22Rv1 (cell line): ENCODE measurements at regions not wholly inside any gene's neighbourhood (a gene's known extent, or its start where the extent isn't known, plus 50 kb on each side); places are given as distances from the start of the nearest gene placed in this dataset.
"Not testable (repeated sequence)": the region's sequence is repeated elsewhere in the genome, so short reads cannot be mapped to it uniquely, and the experiment has no call there.

Experiments used
- H3K27ac ChIP-seq: fragments of 450-650 bp; 2 replicates; pipeline ENCODE4 v1.5.1; 2017
- CTCF ChIP-seq: fragments of 450-650 bp; IDR thresholded peaks from 2 replicates; pipeline ENCODE4 v1.5.1; 2017; ENCODE audit warnings: mild to moderate bottlenecking
- ZFX ChIP-seq: fragments of 450-650 bp; IDR thresholded peaks from 2 replicates; pipeline ENCODE4 v1.6.1; 2017; ENCODE audit warnings: antibody characterized with exemption, borderline replicate concordance

- TF ChIP-seq CTCF: peak; percentile 85
- no peak for TF ChIP-seq ZFX
Observed at GRCh38 chr14:37874429-37875109, 279.1 kb downstream of the TTC6 start.

DNA sequence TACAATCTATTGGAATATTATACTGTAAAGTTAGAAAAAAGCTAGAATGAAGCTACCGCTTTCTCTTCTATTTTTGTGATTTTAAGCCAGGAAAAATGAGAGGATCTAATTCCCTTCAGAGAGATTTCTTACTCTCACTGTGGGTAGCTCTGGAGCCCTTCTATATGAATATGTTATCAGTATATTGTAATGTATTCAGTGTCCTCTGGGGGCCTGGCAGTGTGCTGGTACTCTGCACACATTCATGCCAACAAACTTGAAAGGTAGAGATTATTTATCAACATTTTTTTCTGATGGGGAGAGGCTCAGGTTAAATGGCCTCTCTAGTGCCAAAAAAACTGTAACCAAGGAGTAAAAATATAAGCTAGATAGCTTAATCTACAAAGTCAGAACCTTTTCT, 292.8 kb downstream of the TTC6 start:
- TF ChIP-seq CTCF (no peak), ZFX (no peak)
- no peak overlapping the region for H3K27ac ChIP-seq

More at GRCh38 chr14:37874429-37875109, 279.1 kb downstream of the TTC6 start:
- peak overlapping the region; percentile 55 for H3K27ac ChIP-seq

DNA sequence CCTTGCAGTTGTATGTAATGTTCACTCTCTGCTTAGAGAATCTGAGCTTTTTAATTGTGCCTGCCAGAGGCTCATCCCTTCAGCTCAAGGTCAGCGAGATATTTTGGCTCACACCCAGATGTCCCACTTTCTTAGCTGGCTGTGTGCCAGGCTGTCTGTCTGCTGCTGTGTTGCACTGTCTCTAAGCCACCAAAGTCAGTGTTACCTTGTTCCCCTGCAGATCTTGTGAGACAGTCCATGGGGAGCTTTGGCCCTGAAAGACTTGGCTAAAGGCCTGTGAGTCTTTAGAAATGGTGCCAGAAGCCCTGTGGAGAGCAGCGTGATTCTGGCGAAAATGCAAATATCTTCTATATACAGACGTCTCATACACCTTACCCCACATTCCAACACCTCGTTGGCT, 293.7 kb downstream of the TTC6 start:
- no peak overlapping the region for H3K27ac ChIP-seq
- TF ChIP-seq CTCF (no peak), ZFX (no peak)

GRCh38 chr14:37890095-37890494, 294.7 kb downstream of the TTC6 start:
- TF ChIP-seq CTCF (0 out of 2 replicates have a peak, but pooled peaks have one; percentile 17), ZFX (no peak)
- no peak overlapping the region for H3K27ac ChIP-seq

DNA sequence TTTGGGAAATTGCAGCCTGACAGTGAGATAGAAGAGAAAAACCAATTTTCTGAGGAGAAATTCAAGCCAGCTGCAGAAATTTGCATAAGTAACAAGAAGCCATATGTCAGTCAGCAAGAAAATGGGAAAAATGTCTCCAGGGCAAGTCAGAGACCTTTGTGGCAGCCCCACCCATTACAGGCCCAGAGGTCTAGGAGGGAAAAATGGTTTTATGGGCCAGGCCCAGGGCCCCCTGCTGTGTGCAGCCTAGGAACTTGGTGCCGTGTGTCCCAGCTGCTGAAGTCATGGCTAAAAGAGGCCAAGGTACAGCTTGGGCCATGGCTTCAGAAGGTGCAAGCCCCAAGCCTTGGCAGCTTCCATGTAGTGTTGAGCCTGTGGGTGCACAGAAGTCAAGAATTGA, 296.1 kb downstream of the TTC6 start:
- H3K27ac ChIP-seq: not testable (repeated sequence)

DNA sequence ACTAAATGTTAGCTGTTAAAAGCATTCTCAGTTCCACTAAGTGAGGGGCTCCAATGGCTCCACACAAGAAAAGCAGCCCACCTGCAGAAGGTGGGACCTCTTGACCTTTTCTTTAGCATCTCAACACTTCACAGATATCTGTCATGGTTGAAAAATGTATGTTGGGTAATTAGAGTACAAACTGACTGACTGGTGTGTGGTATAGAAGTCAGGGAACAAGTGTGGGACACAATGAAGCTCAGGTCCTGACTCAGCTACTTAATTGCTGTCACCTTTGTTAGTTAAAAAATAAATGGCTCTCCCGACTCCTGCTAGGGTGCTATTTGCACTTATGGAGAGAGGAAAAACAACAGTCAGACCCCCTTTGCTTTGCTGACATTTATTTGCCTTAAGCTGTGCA, 299.0 kb downstream of the TTC6 start:
- no peak overlapping the region for H3K27ac ChIP-seq
- TF ChIP-seq ZFX (no peak), CTCF (no peak)

- no peak overlapping the region for H3K27ac ChIP-seq
- TF ChIP-seq ZFX (no peak), CTCF (no peak)
Observed at GRCh38 chr14:37899365-37899764, 303.9 kb downstream of the TTC6 start.

- H3K27ac ChIP-seq: no peak overlapping the region
- TF ChIP-seq CTCF: no peak
- no peak for TF ChIP-seq ZFX
Observed at GRCh38 chr14:37900561-37900960, 305.1 kb downstream of the TTC6 start.
